Stimulated activated CD4-positive, alpha-beta T cell treated with anti-CD3 and anti-CD28 coated beads, Interleukin-12 subunit alpha, Interleukin-12 subunit beta, amount 100 ng/mL, for 48 hours (primary cell): ENCODE measurements at regions not wholly inside any gene's neighbourhood (a gene's known extent, or its start where the extent isn't known, plus 50 kb on each side); places are given as distances from the start of the nearest gene placed in this dataset.
"Not testable (repeated sequence)": the region's sequence is repeated elsewhere in the genome, so short reads cannot be mapped to it uniquely, and the experiment has no call there.

ENCODE experiments used
- DNase-seq, 3 donors: peaks; one replicate each; pipeline ENCODE4 v3.0.0-alpha.2; 2020; ENCODE audit warnings: low read depth in 2 of 3, low spot score in 1 of 3

DNA sequence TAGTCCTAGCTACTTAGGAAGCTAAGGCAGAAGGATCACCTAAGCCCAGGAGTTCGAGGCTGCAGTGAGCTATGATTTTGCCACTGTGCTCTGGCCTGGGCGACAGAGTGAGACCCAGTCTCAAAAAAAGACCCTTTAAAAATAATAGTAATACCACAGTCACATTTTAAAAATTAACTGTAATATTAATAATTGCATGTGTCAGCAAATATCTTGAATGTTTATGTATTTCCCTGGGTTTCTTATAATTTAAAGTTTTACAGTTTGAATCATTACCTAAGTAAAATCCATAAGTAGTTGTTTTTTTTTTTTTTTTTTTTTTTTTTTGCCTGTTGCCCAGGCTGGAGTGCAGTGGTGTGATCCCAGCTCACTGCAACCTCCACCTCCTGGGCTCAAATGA lies 69.2 kb downstream of the LYZL2 start:
- no peak for DNase-seq

DNA sequence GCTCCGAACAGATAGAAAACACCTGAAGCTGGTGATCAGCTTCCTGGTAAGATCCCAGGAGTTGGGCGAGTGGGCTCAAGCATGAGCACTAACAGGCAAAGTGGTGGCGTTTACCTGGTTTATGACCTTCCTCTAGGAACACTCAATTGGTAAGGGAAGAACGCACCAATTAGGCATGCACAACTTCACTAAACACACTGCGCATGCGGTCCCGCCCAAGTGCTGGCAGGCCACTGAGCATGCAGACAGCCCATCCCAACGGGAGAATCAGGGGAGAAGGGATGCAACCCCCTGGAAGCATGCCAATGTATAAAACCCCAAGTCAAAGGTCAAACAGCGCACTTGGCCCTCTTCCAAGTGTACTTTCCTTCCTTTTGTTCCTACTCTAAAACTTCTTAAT lies 70.4 kb downstream of the LYZL2 start:
- no peak for DNase-seq

DNA sequence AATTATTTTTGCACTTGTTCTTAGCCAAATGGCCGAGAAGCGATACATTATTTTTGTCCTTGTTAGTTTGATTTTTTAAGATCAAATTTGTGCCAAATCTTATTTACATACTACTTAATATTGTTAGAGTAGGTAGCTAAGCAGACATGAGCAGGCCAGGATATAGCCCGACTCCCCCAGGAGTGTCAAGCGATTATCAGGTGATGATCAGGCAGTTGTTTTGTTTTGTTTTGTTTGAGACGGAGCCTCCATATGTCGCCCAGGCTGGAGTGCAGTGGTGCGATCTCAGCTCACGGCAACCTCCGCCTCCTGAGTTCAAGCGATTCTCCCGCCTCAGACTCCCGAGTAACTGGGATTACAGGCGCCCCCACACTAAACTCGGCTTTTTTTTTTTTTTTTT lies 71.1 kb downstream of the LYZL2 start:
- DNase-seq, result no peak

DNA sequence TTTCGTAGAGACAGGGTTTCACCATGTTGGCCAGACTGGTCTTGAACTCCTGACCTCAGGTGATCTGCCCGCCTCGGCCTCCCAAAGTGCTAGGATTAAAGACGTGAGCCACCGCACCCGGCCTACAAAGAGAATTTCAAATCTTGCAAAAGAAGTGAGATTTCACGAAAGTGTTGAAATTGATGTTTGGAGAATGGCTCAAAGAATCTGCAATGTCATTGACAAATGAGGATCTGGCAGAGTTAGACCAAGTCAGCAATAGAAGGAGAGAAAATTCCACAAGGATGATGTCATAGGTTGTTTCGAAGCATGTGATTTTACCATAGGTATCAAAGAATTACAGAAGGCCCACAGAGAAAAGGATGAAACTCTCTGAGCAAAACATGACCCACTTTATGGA lies 71.7 kb downstream of the LYZL2 start:
- no peak for DNase-seq

DNA sequence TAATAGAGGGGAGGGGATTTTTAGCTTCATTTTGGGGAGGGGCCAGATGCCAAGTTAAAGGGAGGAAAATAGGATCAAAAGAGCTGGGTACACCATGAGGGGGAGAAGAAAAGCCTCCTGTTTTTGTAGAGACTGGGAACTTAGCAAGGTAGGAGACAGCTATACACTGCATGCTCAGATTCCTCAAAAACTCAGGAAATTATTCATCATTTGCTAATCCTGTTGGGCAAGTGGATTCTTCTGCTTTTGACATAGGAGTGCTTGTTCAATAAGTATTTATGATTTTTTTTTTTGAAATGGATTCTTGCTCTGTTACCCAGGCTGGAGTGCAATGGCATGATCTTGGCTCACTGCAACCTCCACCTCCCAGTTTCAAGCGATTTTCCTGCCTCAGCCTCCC lies 73.4 kb downstream of the LYZL2 start:
- no peak for DNase-seq

DNA sequence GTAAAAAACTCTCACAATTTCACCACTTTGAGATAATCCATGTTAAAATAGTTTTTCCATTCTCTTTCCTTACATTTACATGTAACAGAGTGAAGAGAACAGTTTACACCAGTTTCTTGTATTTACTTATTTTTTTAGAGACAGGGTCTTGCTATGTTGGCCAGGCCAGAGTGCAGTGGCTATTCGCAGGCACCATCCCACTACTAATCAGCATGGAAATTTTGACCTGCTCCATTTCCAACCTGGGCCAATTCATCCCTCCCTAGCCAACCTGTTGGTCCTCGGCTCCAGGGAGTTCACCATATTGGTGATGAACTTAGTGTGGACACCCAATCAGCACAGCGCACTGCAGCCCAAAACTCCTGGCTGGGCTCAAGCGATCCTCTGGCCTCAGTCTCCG lies 74.1 kb downstream of the LYZL2 start:
- no peak for DNase-seq

DNA sequence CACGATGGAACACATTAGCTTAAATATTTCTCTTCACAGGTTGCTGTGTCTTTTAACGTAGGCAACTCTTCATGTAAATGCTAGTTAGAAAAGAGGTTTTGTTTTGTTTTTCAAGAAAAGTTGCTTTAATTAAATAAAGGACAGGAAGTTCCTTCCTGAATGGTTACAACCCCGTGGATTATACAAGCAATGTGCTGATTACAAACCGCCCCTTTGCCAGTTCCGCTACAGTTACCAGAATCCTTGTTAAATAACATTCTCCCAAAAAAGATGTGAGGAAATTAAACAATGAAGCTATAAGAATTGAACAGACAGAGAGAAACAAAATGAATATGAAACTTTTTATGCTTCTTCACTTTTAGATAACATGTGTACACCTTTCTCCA lies 75.1 kb downstream of the LYZL2 start:
- DNase-seq, result no peak

DNA sequence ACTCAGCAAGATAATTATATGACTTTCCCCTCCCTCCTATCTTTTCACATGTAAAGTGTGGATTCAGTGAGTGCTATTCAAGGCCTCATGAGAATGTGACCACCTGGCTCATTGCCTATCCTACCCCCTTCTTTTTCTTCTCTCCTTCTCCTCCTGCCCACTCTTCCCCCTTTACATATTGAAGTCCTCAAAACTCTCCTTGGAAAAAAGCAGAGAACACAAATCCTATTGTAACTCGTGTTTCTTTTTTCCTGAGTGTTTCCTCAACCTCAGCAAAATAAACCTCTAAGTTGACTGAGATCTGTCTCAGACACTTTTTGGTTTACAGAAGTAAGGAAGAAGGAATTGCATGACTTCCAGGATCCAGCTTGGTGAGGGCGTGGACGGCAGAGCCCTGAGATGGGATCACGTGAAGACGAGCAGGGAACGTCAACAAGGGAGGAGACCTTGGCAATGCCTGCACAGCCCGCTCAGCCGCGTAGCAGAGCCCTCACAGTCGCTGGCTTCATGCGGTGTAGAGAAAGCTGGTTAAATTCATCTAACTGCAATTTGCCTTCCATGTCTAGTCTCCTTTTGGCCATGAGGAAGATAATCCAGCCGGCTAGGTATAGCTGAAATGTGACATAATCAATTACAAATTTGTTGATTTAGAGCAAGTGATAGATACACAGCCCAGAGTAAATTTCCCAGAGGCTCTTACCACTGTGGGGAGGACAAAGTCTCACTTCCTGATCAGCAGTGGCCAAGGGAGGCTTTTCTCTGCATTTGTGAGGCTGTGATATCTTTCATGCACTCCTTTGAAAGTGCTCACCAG lies 75.7 kb downstream of the LYZL2 start:
- DNase-seq, result no peak

DNA sequence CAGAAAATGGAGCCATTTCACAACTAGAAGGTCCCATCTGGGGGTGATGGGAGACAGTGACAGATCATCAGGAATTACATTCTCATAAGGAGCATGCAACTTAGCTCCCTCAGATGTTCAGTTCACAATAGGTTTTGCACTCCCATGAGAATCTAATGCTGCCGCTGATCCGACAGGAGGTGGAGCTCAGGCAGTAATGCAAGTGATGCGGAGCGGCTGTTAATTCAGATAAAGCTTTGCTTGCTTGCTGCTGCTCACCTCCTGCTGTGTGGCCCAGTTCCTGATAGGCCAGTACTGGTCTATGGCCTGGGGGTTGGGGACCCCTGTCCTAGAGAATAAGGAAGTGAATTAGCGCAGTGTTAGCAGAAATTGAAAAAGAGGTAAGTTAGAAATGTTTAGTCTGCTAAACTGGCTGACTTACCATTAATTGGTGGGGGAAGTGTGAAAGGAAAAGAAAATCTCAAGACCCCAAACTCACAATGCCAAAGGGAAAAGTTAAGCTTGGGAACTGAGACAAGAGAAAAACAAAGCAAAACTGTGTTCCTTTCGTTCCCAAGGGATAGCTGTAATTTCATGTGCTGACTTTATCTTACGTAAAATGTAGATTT lies 76.4 kb downstream of the LYZL2 start:
- no peak for DNase-seq

DNA sequence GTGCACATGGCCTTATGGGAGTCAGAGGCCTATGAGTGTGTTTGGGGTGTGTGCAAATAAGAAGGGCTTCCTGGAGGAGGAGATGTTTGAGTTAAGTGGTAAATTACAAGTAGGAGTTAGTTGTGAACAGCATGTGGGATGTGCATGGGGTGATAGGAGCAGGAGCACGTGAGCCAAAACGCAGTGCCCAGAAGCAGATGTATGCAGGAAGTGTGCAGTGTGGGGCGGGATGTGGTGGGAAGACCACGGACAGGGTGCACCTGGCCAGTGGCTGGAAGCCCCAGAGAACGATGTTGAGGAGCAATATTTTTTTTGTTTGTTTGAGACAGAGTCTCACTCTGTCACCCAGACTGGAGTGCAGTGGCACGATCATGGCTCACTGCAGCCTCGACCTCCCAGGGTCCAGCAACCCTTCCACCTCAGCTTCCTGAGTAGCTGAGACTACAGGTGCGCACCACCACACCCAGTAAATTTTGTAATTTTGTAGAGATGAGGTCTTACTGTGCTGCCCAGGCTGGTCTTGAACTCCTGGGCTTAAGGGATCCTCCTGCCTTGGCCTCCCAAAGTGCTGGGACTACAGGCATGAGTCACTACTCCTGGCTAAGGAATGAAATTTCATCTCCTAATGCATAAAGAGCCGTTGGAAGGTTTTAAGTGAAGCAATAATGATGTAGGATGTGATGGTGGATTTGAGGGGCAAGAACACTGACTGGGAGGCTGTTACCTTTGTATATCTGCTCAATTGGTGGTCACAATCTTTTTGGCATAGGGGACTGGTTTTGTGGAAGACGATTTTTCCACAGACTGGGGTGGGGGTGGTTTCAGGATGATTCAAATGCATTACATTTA lies 78.4 kb downstream of the LYZL2 start:
- DNase-seq, result no peak

DNA sequence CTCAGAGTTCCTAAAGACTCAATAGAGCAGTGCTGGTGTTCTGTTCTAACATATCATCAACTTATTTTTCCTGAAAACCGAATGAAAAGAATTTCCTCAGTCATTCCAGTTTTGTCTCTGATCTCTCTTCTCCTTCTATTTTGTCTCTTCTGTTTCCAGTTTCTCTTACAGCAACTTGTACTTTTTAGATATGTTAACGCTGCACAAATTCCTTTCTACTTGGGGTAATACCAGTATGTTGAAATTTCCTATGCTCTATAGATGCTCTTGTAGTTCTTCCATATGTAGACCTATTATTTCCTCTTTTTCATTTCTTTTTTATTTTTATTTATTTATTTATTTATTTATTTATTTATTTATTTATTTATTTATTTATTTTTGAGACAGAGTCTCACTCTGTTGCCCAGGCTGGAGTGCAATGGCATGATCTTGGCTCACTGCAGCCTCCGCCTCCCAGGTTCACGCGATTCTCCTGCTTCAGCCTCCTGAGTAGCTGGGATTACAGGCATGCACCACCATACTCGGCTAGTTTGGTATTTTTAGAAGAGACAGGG lies 80.3 kb downstream of the LYZL2 start:
- DNase-seq, result not testable (repeated sequence)

DNA sequence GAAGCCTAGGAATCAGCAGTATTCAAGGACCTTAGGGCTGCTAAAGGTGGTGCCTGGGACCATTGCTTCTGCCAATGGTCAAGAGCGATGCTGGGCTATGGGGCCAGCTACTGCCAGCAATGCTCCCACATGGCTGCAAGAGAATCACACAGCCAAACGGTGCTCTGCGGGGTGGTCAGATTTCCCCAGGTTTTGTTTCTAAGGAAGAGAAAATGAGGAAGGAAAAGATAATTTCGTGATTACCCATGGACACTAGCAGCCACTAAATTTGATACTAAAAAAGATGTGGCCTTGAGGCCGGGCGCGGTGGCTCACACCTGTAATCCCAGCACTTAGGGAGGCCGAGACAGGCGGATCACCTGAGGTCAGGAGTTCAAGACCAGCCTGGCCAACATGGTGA lies 83.0 kb downstream of the LYZL2 start:
- DNase-seq, result no peak

DNA sequence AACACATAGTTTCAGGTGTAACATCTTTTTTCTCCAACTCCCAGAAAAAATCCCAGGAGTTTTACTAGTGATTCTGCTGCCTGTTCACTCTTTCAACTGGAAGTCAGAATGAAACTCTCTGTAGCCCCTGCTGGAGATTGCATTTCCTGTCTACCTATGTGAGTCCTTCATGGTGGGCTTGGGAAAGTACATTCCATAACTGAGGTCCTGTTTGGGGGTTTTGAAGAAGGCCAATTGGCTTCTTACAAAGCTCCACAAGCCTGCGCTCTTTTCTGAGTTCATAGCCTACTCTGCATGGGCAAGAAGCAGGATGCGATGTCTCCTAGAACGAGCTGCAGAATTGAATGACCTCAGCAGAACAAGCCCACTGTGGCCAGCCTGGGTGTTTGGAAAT lies 86.7 kb downstream of the LYZL2 start:
- DNase-seq, result no peak

DNA sequence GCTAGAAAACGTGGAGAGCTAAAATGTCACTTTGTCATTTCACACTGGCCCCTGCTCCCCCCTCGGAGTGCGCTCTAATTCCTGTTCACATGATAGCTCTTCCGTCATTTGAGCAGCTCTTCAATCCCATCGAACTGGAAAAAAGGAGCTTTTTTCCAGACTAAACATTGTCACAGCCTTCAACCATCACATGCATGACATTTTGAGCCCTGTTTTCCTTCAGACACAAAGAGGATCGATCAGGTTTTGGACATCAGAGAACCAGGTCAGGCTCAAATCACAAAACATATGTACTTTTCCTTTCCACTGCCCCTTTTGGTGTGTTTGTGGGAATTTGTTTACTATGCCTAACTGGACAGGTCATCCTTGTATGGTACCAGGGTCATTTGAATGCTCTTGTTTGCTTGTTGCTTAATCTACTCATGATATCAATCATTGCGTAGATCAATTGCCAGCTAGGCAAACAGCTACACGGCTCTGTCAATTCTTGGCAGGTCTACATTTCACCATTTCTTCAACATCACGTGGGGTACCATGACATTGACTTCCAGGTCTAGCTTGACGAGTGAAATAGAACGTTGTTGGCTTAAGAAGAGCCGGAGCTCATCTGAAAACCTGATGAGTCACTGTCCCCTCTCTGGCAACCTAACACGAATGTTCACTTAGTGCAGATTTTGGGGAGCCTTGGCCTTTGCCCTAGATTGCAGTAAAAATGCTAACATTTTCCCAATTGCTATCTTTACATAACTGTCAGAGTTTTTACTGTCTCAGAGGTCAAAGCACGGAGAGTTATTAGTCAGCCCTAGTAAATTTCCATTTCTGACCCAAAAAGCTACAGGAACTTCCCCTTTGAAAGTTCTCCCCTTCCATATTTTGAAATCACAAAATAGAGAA lies 87.3 kb downstream of the LYZL2 start:
- no peak for DNase-seq

DNA sequence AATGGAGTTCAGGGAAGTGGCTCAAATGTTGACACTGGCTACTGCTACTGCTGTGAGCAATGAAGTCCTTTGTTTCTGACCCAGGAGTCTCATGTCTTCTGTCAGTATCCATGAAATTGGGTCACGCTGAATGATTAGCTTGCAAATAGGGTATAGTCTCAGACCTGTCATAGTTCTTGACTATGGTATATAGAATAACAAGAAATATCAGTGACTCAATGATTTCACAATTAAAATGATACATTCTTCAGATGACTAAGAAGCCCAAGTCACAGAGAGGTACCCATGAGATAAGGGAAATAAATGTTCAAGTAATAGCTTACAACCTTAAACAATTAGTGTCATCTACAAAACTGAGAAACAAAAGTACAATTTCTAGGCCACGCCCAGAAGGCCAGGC lies 89.3 kb downstream of the LYZL2 start:
- no peak for DNase-seq

DNA sequence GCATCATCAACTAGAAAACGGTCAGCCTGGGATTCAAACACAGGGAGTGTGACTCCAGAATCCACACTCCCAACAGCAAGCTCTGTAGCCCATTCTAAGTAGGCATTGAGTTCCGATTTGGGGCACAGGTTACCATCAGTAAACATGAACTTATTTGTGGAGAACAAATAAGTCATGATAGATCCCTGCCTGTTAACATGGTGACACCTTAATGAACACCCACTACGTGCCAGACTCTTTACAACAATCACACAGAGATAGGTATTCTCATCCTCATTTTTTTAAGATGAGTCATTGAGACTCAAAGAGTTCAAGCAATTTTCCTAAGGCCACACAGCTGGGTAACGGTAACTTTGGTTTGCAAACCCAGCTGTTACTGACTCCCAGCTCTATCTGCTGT lies 91.5 kb downstream of the LYZL2 start:
- no peak for DNase-seq

DNA sequence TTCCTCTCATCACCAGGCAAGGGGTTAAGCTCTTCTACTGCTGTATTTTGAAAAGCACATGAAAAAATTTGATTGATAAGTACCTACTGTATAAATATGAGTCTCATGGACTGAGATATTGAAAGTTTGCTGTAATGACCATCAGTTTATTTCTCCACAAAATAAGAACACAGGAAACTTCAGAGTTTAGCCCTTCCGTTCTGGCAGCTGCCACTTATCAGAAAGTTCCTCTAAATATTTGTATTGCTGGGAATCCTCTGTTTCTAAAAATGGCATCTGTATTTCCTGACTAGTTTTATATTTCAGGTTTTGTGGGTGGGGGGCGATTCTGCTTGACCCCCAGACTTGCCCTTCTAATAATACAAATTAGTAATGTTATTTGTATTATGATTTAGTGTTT lies 92.0 kb downstream of the LYZL2 start:
- no peak for DNase-seq

DNA sequence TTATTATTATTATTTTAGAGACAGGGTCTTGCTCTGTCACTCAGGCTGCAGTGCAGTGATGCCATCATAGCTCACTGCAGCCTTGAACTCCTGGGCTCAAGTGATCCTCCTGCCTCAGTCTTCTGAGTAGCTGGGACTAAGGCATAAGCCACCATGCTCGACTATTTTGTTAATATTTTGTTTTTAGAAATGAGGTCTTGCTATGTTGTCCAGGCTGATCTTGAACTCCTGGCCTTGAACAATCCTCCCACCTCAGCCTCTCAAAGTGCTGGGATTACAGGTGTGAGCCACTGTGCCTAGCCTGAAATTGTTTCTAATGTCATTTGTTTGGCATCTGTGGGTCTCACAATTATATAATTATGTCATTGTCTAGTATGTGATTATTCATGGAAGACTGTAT lies 92.4 kb downstream of the LYZL2 start:
- DNase-seq, result not testable (repeated sequence)

DNA sequence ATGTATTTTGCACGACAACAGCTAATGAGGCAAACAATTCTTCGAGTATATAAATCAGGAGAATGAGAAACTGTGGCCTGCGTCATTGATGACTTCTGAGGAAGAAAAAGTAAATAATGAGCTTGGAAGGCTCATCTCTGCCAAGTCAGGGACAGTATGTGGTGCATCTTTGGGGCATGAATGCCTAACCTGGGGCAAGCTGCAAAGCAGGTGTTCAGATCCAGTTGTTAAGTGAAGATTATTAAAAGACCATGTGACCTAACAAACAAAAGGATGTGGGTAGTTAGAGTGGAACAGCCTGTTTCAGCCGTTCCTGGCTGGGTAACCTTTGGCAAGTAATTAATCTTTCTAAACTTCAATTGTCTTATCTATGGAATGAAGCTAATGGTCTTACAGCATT lies 93.0 kb downstream of the LYZL2 start:
- DNase-seq, result no peak

DNA sequence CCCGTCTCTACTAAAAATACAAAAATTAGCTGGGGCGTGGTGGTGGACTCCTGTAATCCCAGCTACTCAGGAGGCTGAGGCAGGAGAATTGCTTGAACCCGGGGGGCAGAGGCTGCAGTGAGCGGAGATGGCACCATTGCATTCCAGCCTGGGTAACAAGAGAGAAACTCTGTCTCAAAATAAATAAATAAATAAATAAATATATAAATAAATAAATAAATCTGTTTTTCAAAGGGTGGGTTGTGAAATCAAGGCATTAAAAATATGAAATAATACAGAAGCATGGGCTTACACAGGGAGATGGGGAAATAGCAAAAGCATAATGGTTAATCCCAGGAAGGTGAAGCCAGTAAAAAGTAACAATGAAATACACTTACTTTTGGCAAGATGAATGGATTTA lies 93.9 kb downstream of the LYZL2 start:
- no peak for DNase-seq
